ENCODE measurements at regions not wholly inside any gene's neighbourhood (a gene's known extent, or its start where the extent isn't known, plus 50 kb on each side); places are given as distances from the start of the nearest gene placed in this dataset.

- TF ChIP-seq CTCF (IDR thresholded peaks at IDR 0.05; ENCODE audit: low read depth, low read length) (no peak), MYC (IDR thresholded peaks at IDR 0.05; ENCODE audit: low read depth, low read length) (no peak), POLR2A (IDR thresholded peaks at IDR 0.05; ENCODE audit: extremely low read depth, insufficient read length) (no peak)
These were observed 648.2 kb downstream of the MAT2B start for GRCh38 chr5:164153469-164154172.

All from NB4 (cell line).